HCT116 (cell line): ENCODE measurements at regions not wholly inside any gene's neighbourhood (a gene's known extent, or its start where the extent isn't known, plus 50 kb on each side); places are given as distances from the start of the nearest gene placed in this dataset.

Source experiments
- ATAC-seq: fragments of 200-7000 bp; cut with Tn5 transposase; 2 replicates; pipeline ENCODE4 v1.9.1; 2020; ENCODE audit warnings: mild to moderate bottlenecking, moderate library complexity
- BruUV-seq: library from RNA; stranded (reverse); fragments of 400-500 nt; replicated peaks from 2 replicates; lab custom pipeline; 2021; lab: Mats Ljungman, UMichigan
- CTCF ChIA-PET: fragments of 300-600 bp; sonication (Branson Sonifier 250); formaldehyde crosslinking; loops from one replicate; lab custom pipeline; 2021; ENCODE audit warnings: antibody characterized with exemption; lab: Charles Lee
- POLR2A ChIA-PET: fragments of 300-600, 350-600 bp; sonication (Branson Sonifier 250); formaldehyde crosslinking; loops from one replicate; lab custom pipeline; 2021; ENCODE audit warnings: antibody characterized with exemption; lab: Charles Lee
- RAD21 ChIA-PET, 2 experiments: fragments of 300-600 bp; sonication (Branson Sonifier 250); formaldehyde crosslinking; loops; one replicate each; lab custom pipeline; 2023; ENCODE audit warnings: low total read pairs in 2 of 2; ENCODE audit not compliant: uncharacterized antibody in 2 of 2, unreplicated experiment in 2 of 2, low non-redundant PET in 1 of 2; lab: Charles Lee
- DNase-seq: peaks from one replicate; pipeline ENCODE4 v3.0.0-alpha.2; 2010; ENCODE audit warnings: low read depth, low spot score
- H2AFZ ChIP-seq: fragments of 200-600 bp; shearing (Covaris generic), sonication (generic); 2 replicates; pipeline ENCODE4 v1.6.1; 2017; ENCODE audit warnings: low read depth, mixed run types, mixed read lengths, antibody characterized with exemption, low read length; ENCODE audit not compliant: poor library complexity, severe bottlenecking
- H3K27ac ChIP-seq: 2 replicates; pipeline ENCODE4 v1.5.1; 2012; ENCODE audit warnings: low read depth, low read length
- H3K27me3 ChIP-seq: fragments of 200-600 bp; sonication (generic); 2 replicates; pipeline ENCODE4 v1.6.1; 2016; ENCODE audit warnings: mixed run types, low read length, mixed read lengths; ENCODE audit not compliant: insufficient read depth
- H3K36me3 ChIP-seq, 2 experiments: fragments of 200-500 bp in 1 of 2; fragments of 200-600 bp in 1 of 2; sonication (Bioruptor generic) in 1 of 2; sonication (generic) in 1 of 2; 2 replicates each; pipeline versions ENCODE4 v1.5.1 to v1.6.1; 2014 to 2016; ENCODE audit warnings: low read length in 2 of 2, inconsistent platforms in 1 of 2, mixed read lengths in 1 of 2, mixed run types in 1 of 2; ENCODE audit not compliant: insufficient read depth in 2 of 2, control insufficient read depth in 1 of 2
- H3K4me1 ChIP-seq, 2 experiments: fragments of 200-600 bp in 1 of 2; sonication (generic) in 1 of 2; 2 replicates each; pipeline versions ENCODE4 v1.5.1 to v1.6.1; 2012 to 2017; ENCODE audit warnings: low read length in 2 of 2, inconsistent platforms in 1 of 2, mild to moderate bottlenecking in 1 of 2, mixed read lengths in 1 of 2, mixed run types in 1 of 2, moderate library complexity in 1 of 2; ENCODE audit not compliant: insufficient read depth in 2 of 2, control insufficient read depth in 1 of 2
- H3K4me2 ChIP-seq: fragments of 200-600 bp; sonication (generic); 2 replicates; pipeline ENCODE4 v1.6.1; 2017; ENCODE audit warnings: mixed run types, low read length, mixed read lengths
- H3K4me3 ChIP-seq, 2 experiments: fragments of 200-600 bp in 1 of 2; sonication (generic) in 1 of 2; replicated peaks in 1 of 2; 2 replicates each; pipeline ENCODE4 v1.5.1; 2011 to 2016; ENCODE audit warnings: low read length in 2 of 2, control low read depth in 1 of 2, low read depth in 1 of 2, mild to moderate bottlenecking in 1 of 2, mixed read lengths in 1 of 2, mixed run types in 1 of 2
- H3K79me2 ChIP-seq: fragments of 200-600 bp; sonication (generic); 2 replicates; pipeline ENCODE4 v1.6.1; 2017; ENCODE audit warnings: mild to moderate bottlenecking, mixed run types, low read length, moderate library complexity, mixed read lengths; ENCODE audit not compliant: insufficient read depth
- H3K9ac ChIP-seq: fragments of 200-600 bp; sonication (generic); 2 replicates; pipeline ENCODE4 v1.6.1; 2016; ENCODE audit warnings: low read length, mixed read lengths
- H3K9me2 ChIP-seq: fragments of 200-600 bp; sonication (generic), shearing (Covaris generic); 2 replicates; pipeline ENCODE4 v1.6.1; 2017; ENCODE audit warnings: mixed run types, mild to moderate bottlenecking, moderate library complexity; ENCODE audit not compliant: insufficient read depth
- H3K9me3 ChIP-seq, 2 experiments: fragments of 200-500 bp in 1 of 2; fragments of 200-600 bp in 1 of 2; sonication (Bioruptor generic) in 1 of 2; sonication (generic) in 1 of 2; 2 replicates each; pipeline ENCODE4 v1.6.1; 2014 to 2017; ENCODE audit warnings: low read length in 2 of 2, mixed read lengths in 2 of 2, inconsistent platforms in 1 of 2, low read depth in 1 of 2, mild to moderate bottlenecking in 1 of 2, mixed run types in 1 of 2, moderate library complexity in 1 of 2; ENCODE audit not compliant: control insufficient read depth in 1 of 2, insufficient read depth in 1 of 2
- H4K20me1 ChIP-seq: fragments of 200-600 bp; sonication (generic), shearing (Covaris generic); 2 replicates; pipeline ENCODE4 v1.6.1; 2017; ENCODE audit warnings: mixed run types, mild to moderate bottlenecking, moderate library complexity; ENCODE audit not compliant: insufficient read depth
- CEBPB ChIP-seq: IDR thresholded peaks from 2 replicates; pipeline ENCODE4 v1.6.1; 2012; ENCODE audit warnings: low read depth
- EGR1 ChIP-seq: IDR thresholded peaks from 2 replicates; pipeline ENCODE4 v1.6.1; 2012; ENCODE audit warnings: low read depth
- ELF1 ChIP-seq: IDR thresholded peaks from 2 replicates; pipeline ENCODE4 v1.6.1; 2012; ENCODE audit warnings: low read depth, borderline replicate concordance
- EZH2 ChIP-seq: fragments of 200-600 bp; sonication (generic); IDR thresholded peaks from 2 replicates; pipeline ENCODE4 v1.6.1; 2017; ENCODE audit warnings: antibody characterized with exemption, mixed run types
- FOSL1 ChIP-seq: IDR thresholded peaks from 2 replicates; pipeline ENCODE4 v1.6.1; 2012; ENCODE audit warnings: low read depth
- JUND ChIP-seq: IDR thresholded peaks from 2 replicates; pipeline ENCODE4 v1.6.1; 2012
- POLR2A ChIP-seq: IDR thresholded peaks from 2 replicates; pipeline ENCODE4 v1.7.0; 2011; ENCODE audit warnings: borderline replicate concordance; ENCODE audit not compliant: insufficient read depth, insufficient read length; ENCODE audit errors: extremely low read depth
- POLR2AphosphoS5 ChIP-seq: IDR thresholded peaks from 2 replicates; pipeline ENCODE4 v1.6.1; 2011; ENCODE audit warnings: mild to moderate bottlenecking, low read depth, low read length, moderate library complexity
- RAD21 ChIP-seq: IDR thresholded peaks from 2 replicates; pipeline ENCODE4 v1.6.1; 2012; ENCODE audit warnings: low read depth, mild to moderate bottlenecking
- SIN3A ChIP-seq: IDR thresholded peaks from 2 replicates; pipeline ENCODE4 v1.6.1; 2012; ENCODE audit warnings: low read depth
- SP1 ChIP-seq: IDR thresholded peaks from 2 replicates; pipeline ENCODE4 v1.6.1; 2012; ENCODE audit warnings: low read depth
- SRF ChIP-seq: IDR thresholded peaks from 2 replicates; pipeline ENCODE4 v1.6.1; 2012; ENCODE audit warnings: low read depth
- ZFX ChIP-seq: fragments of 450-650 bp; IDR thresholded peaks from 2 replicates; pipeline ENCODE4 v1.6.1; 2017
- ZNF274 ChIP-seq: fragments of 200-500 bp; sonication (Bioruptor generic); IDR thresholded peaks from 2 replicates; pipeline ENCODE4 v1.6.1; 2014; ENCODE audit warnings: mild to moderate bottlenecking, low read depth, low read length, inconsistent platforms
- intact Hi-C: fragments of 100-400 bp; cut with micrococcal nuclease; formaldehyde crosslinking; loops from 2 replicates; pipeline ENCODE4 v1.10.0; 2022
- TF ChIP-seq, protein P1 (sequence below): IDR thresholded peaks from 2 replicates; pipeline ENCODE4 v1.6.1; 2012
- TF ChIP-seq, protein P2 (sequence below), 3 experiments: fragments of 200-600 bp in 1 of 3; sonication (generic) in 1 of 3; IDR thresholded peaks in 2 of 3; conservative IDR thresholded peaks in 1 of 3; 2 replicates each; pipeline ENCODE4 v1.5.1; 2012 to 2017; ENCODE audit warnings: low read depth in 2 of 3, low read length in 2 of 3, antibody characterized with exemption in 1 of 3, borderline replicate concordance in 1 of 3, control low read depth in 1 of 3, mild to moderate bottlenecking in 1 of 3, mixed read lengths in 1 of 3, mixed run types in 1 of 3, moderate library complexity in 1 of 3; ENCODE audit not compliant: insufficient read depth in 1 of 3
- TF ChIP-seq, protein P3 (sequence below): IDR thresholded peaks from 2 replicates; pipeline ENCODE4 v1.6.1; 2012
- TF ChIP-seq, protein P4 (sequence below): IDR thresholded peaks from 2 replicates; pipeline ENCODE4 v1.6.1; 2011; ENCODE audit warnings: mild to moderate bottlenecking, low read length, moderate library complexity; ENCODE audit not compliant: insufficient replicate concordance; ENCODE audit errors: extremely low read depth

DNA sequence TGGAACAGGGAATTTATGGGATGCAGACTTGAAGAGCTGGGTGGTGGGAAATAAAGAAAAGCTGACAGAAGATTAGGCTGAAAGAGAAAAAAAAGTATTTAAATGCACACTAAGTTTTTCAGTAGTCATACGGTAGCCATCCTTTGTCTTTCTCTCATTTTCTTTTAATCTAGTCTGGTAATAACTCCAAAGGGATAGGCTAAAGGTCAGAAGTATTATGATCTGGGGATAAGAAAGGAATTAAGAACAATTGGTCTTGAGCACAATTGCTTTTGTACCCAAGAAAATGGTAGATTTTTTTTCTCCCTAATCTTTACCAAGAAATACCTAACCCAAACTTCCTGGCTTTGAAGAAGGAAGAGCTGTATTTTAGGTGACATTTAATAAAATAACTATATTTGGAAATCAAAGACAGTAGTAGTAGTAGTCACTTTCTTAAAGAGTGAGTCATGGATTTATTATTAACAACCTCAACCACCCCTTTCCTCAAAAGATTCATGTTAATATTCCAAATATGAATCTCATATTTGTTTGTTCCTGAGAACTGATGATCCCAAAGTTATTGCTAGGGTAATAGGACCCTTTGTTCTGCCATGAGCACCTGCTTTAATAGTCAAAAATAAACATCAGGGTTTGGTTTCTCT is 120.2 kb upstream of the ODAD2 start:
- no peaks in the 10 kb centered on the region for H3K9me2 ChIP-seq
- ChIA-PET CTCF (interaction anchor here (2.0 to 2.4 kb wide), 2 partner anchors 60 to 122 kb away, joined by 6 to 8 read pairs; no protein-coding TSS in a partner anchor), POLR2A (interaction anchor here (0.6 to 2.4 kb wide), 6 partner anchors 11 to 60 kb away, joined by 3 to 8 read pairs (median 3); no protein-coding TSS in a partner anchor), RAD21 (no interaction called here)
- H3K9me3 ChIP-seq: no peaks in the 10 kb centered on the region
- H3K79me2 ChIP-seq: peaks cover 29% of the 10 kb centered on the region
- DNase-seq: no peak
- no TSS peak for BruUV-seq
- intact Hi-C loops: no loop called here
- peak; percentile 57; the same call in 1 of the 2 replicates for TF ChIP-seq EGR1
- peak; percentile 97 for TF ChIP-seq SP1
- TF ChIP-seq POLR2A: no peak
- TF ChIP-seq EZH2: no peak
- TF ChIP-seq ZFX: no peak
- TF ChIP-seq POLR2AphosphoS5: peak; percentile 31; the same call in 1 of the 2 replicates
- TF ChIP-seq ZNF274: no peak
- TF ChIP-seq, protein P1, sequence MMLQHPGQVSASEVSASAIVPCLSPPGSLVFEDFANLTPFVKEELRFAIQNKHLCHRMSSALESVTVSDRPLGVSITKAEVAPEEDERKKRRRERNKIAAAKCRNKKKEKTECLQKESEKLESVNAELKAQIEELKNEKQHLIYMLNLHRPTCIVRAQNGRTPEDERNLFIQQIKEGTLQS: 0 out of 2 replicates have a peak, but pooled peaks have one; percentile 65
- TF ChIP-seq FOSL1: peak; percentile 90
- TF ChIP-seq RAD21: peak; percentile 44; the same call in 1 of the 2 replicates
- peak; percentile 87 for TF ChIP-seq CEBPB
- TF ChIP-seq, protein P2, sequence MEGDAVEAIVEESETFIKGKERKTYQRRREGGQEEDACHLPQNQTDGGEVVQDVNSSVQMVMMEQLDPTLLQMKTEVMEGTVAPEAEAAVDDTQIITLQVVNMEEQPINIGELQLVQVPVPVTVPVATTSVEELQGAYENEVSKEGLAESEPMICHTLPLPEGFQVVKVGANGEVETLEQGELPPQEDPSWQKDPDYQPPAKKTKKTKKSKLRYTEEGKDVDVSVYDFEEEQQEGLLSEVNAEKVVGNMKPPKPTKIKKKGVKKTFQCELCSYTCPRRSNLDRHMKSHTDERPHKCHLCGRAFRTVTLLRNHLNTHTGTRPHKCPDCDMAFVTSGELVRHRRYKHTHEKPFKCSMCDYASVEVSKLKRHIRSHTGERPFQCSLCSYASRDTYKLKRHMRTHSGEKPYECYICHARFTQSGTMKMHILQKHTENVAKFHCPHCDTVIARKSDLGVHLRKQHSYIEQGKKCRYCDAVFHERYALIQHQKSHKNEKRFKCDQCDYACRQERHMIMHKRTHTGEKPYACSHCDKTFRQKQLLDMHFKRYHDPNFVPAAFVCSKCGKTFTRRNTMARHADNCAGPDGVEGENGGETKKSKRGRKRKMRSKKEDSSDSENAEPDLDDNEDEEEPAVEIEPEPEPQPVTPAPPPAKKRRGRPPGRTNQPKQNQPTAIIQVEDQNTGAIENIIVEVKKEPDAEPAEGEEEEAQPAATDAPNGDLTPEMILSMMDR (IDR thresholded peaks at IDR 0.05 in 2 of 3, conservative IDR thresholded peaks at IDR 0.05 in 1 of 3; ENCODE audit: borderline replicate concordance in 1 of 3, insufficient read depth in 1 of 3, low read depth in 2 of 3, low read length in 2 of 3): no peak
- 0 out of 2 replicates have a peak, but pooled peaks have one; percentile 43 for TF ChIP-seq SIN3A
- TF ChIP-seq, protein P3, sequence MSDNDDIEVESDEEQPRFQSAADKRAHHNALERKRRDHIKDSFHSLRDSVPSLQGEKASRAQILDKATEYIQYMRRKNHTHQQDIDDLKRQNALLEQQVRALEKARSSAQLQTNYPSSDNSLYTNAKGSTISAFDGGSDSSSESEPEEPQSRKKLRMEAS: peak; percentile 35; the same call in 1 of the 2 replicates
- peak; percentile 90; the same call in 1 of the 2 replicates for TF ChIP-seq SRF
- TF ChIP-seq, protein P4, sequence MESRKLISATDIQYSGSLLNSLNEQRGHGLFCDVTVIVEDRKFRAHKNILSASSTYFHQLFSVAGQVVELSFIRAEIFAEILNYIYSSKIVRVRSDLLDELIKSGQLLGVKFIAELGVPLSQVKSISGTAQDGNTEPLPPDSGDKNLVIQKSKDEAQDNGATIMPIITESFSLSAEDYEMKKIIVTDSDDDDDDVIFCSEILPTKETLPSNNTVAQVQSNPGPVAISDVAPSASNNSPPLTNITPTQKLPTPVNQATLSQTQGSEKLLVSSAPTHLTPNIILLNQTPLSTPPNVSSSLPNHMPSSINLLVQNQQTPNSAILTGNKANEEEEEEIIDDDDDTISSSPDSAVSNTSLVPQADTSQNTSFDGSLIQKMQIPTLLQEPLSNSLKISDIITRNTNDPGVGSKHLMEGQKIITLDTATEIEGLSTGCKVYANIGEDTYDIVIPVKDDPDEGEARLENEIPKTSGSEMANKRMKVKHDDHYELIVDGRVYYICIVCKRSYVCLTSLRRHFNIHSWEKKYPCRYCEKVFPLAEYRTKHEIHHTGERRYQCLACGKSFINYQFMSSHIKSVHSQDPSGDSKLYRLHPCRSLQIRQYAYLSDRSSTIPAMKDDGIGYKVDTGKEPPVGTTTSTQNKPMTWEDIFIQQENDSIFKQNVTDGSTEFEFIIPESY: no peak
- peak; percentile 95 for TF ChIP-seq JUND
- TF ChIP-seq ELF1: peak; percentile 33; the same call in 1 of the 2 replicates
- no peaks in the 10 kb centered on the region for H4K20me1 ChIP-seq
- H3K36me3 ChIP-seq: peaks cover 0 to 7% of the 10 kb centered on the region in 2 experiments; a peak in 2 of 4 replicates
- H2AFZ ChIP-seq: no peak overlapping the region
- peak overlapping the region; percentile 96 for H3K27ac ChIP-seq
- peak; percentile 66 for ATAC-seq
- peak overlapping the region; percentile 66 for H3K4me2 ChIP-seq
- H3K27me3 ChIP-seq: no peaks in the 10 kb centered on the region
- H3K4me1 ChIP-seq: peaks cover 69 to 89% of the 10 kb centered on the region in 2 experiments
- peak overlapping the region in 1 of 2 experiments; percentile 18; a peak in 1 of 4 replicates for H3K4me3 ChIP-seq
- H3K9ac ChIP-seq: peak overlapping the region; percentile 66
